Lower leg skin (tissue), 3 donors: ENCODE measurements at regions not wholly inside any gene's neighbourhood (a gene's known extent, or its start where the extent isn't known, plus 50 kb on each side); places are given as distances from the start of the nearest gene placed in this dataset.

Source experiments
- CTCF ChIP-seq, 3 donors: fragments of 450-650 bp; IDR thresholded peaks; one replicate each; pipeline ENCODE4 v1.5.1; 2016; ENCODE audit warnings: antibody characterized with exemption in 3 of 3, mild to moderate bottlenecking in 3 of 3, moderate library complexity in 2 of 3
- POLR2A ChIP-seq, 2 donors: fragments of 450-650 bp; IDR thresholded peaks; one replicate each; pipeline ENCODE4 v1.6.1; 2016 to 2017; ENCODE audit warnings: antibody characterized with exemption in 2 of 2, mild to moderate bottlenecking in 1 of 2, moderate library complexity in 1 of 2

- TF ChIP-seq CTCF (IDR thresholded peaks at IDR 0.05) (no peak), POLR2A (IDR thresholded peaks at IDR 0.05) (no peak)
These were observed 386.6 kb upstream of the AADAT start for GRCh38 chr4:170476351-170476750.
